ENCODE measurements at regions not wholly inside any gene's neighbourhood (a gene's known extent, or its start where the extent isn't known, plus 50 kb on each side); places are given as distances from the start of the nearest gene placed in this dataset.

DNA sequence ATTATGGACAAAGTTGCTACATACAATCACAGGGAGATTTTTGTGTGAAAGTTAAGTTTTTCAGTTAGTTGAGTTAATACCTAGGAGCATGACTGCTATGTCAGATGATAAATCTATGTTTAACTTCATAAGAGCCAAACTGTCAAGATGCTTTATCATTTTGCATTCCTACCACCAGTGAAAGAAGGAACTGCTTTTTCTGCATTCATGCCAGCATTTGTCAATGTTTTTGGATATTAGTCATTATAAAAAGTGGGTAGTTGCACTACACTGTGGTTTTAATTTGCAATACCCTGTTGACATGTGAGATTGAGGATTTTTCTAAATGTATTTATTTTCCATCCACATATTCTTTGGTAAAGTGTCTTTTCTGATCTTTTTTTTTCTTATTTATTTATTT is 434.0 kb upstream of the MON1B start:
- TF ChIP-seq, protein P1, sequence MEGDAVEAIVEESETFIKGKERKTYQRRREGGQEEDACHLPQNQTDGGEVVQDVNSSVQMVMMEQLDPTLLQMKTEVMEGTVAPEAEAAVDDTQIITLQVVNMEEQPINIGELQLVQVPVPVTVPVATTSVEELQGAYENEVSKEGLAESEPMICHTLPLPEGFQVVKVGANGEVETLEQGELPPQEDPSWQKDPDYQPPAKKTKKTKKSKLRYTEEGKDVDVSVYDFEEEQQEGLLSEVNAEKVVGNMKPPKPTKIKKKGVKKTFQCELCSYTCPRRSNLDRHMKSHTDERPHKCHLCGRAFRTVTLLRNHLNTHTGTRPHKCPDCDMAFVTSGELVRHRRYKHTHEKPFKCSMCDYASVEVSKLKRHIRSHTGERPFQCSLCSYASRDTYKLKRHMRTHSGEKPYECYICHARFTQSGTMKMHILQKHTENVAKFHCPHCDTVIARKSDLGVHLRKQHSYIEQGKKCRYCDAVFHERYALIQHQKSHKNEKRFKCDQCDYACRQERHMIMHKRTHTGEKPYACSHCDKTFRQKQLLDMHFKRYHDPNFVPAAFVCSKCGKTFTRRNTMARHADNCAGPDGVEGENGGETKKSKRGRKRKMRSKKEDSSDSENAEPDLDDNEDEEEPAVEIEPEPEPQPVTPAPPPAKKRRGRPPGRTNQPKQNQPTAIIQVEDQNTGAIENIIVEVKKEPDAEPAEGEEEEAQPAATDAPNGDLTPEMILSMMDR (IDR thresholded peaks at IDR 0.05; ENCODE audit: poor library complexity), result no peak
- TF ChIP-seq EZH2 (IDR thresholded peaks at IDR 0.05; ENCODE audit: borderline replicate concordance), result no peak

Measured in hepatocyte (in vitro differentiated cells).